Endothelial cell of umbilical vein (primary cell): ENCODE measurements at regions not wholly inside any gene's neighbourhood (a gene's known extent, or its start where the extent isn't known, plus 50 kb on each side); places are given as distances from the start of the nearest gene placed in this dataset.

ENCODE experiments used
- BruUV-seq: library from RNA; stranded (reverse); fragments of 400-500 nt; replicated peaks from 2 replicates; lab custom pipeline; 2021; lab: Mats Ljungman, UMichigan
- CTCF ChIA-PET: fragments of 300-600, 350-600 bp; sonication (Branson Sonifier 250); formaldehyde crosslinking; loops from one replicate; lab custom pipeline; 2021; ENCODE audit warnings: antibody characterized with exemption, inconsistent platforms; lab: Charles Lee
- POLR2A ChIA-PET: fragments of 300-600, 350-600 bp; sonication (Branson Sonifier 250); formaldehyde crosslinking; loops from one replicate; lab custom pipeline; 2021; ENCODE audit warnings: antibody characterized with exemption, inconsistent platforms; lab: Charles Lee
- DNase-seq: peaks from one replicate; pipeline ENCODE4 v3.0.0-alpha.2; 2011; ENCODE audit warnings: low read depth, low spot score
- FAIRE-seq: peaks from 2 replicates; lab custom pipeline; 2011; peaks lifted over from hg19 to GRCh38; lab: Jason Lieb, UNC
- H2AFZ ChIP-seq: 2 replicates; pipeline ENCODE4 v1.6.0; 2012; ENCODE audit warnings: low read depth, low read length, control low read depth, inconsistent platforms
- H3K27ac ChIP-seq: 2 replicates; pipeline ENCODE4 v1.5.1; 2011; ENCODE audit warnings: low read depth, mild to moderate bottlenecking, control low read depth, low read length, moderate library complexity; ENCODE audit not compliant: insufficient read depth
- H3K27me3 ChIP-seq, 2 experiments: 2 replicates each; pipeline versions ENCODE4 v1.6.0 to v1.6.1; 2011; ENCODE audit warnings: low read length in 2 of 2, mixed read lengths in 1 of 2; ENCODE audit not compliant: control insufficient read depth in 2 of 2, insufficient read depth in 2 of 2
- H3K36me3 ChIP-seq, 2 experiments: 2 replicates in 1 of 2; 3 replicates in 1 of 2; pipeline ENCODE4 v1.5.1; 2011; ENCODE audit warnings: low read length in 2 of 2, mild to moderate bottlenecking in 1 of 2, moderate library complexity in 1 of 2; ENCODE audit not compliant: control insufficient read depth in 2 of 2, insufficient read depth in 2 of 2; ENCODE audit errors: extremely low read depth in 1 of 2
- H3K4me1 ChIP-seq: 3 replicates; pipeline ENCODE4 v1.5.1; 2011; ENCODE audit warnings: mild to moderate bottlenecking, low read length; ENCODE audit not compliant: control insufficient read depth, insufficient read depth; ENCODE audit errors: extremely low read depth
- H3K4me2 ChIP-seq: 2 replicates; pipeline ENCODE4 v1.6.1; 2011; ENCODE audit warnings: low read length, control low read depth, mixed read lengths; ENCODE audit not compliant: insufficient read depth
- H3K4me3 ChIP-seq, 3 experiments: fragments of 200-600 bp in 1 of 3; sonication (generic), shearing (Covaris generic) in 1 of 3; replicated peaks in 1 of 3; 2 replicates each; pipeline ENCODE4 v1.5.1; 2011 to 2016; ENCODE audit warnings: control low read depth in 3 of 3, low read length in 3 of 3, mild to moderate bottlenecking in 2 of 3, inconsistent platforms in 1 of 3, low read depth in 1 of 3, moderate library complexity in 1 of 3; ENCODE audit not compliant: insufficient read depth in 1 of 3
- H3K79me2 ChIP-seq: 2 replicates; pipeline ENCODE4 v1.6.0; 2012; ENCODE audit warnings: low read length, inconsistent platforms; ENCODE audit not compliant: control insufficient read depth, insufficient read depth
- H3K9ac ChIP-seq: replicated peaks from 2 replicates; pipeline ENCODE3; 2011; ENCODE audit warnings: low read length, control low read depth; ENCODE audit not compliant: insufficient read depth; ENCODE audit errors: extremely low read depth
- H3K9me1 ChIP-seq: replicated peaks from 3 replicates; pipeline ENCODE4 v1.6.0; 2011; ENCODE audit warnings: mild to moderate bottlenecking, low read length; ENCODE audit not compliant: control insufficient read depth, insufficient read depth; ENCODE audit errors: extremely low read depth
- H3K9me3 ChIP-seq: replicated peaks from 2 replicates; pipeline ENCODE4 v1.5.1; 2012; ENCODE audit warnings: low read length, inconsistent platforms; ENCODE audit not compliant: control insufficient read depth, insufficient read depth
- H4K20me1 ChIP-seq: replicated peaks from 2 replicates; pipeline ENCODE3; 2011; ENCODE audit warnings: mild to moderate bottlenecking, low read length; ENCODE audit not compliant: control insufficient read depth, insufficient read depth; ENCODE audit errors: extremely low read depth
- EZH2 ChIP-seq: IDR thresholded peaks from 2 replicates; pipeline ENCODE4 v1.6.1; 2012; ENCODE audit warnings: borderline replicate concordance, low read depth, mild to moderate bottlenecking, moderate library complexity, low read length, inconsistent platforms; ENCODE audit not compliant: severe bottlenecking
- FOS ChIP-seq: IDR thresholded peaks from 2 replicates; pipeline ENCODE4 v1.6.1; 2011; ENCODE audit warnings: mild to moderate bottlenecking, low read length, moderate library complexity, borderline replicate concordance; ENCODE audit not compliant: insufficient read depth
- GATA2 ChIP-seq: IDR thresholded peaks from 2 replicates; pipeline ENCODE4 v1.7.0; 2011; ENCODE audit warnings: low read depth, mild to moderate bottlenecking, moderate library complexity, mixed read lengths, low read length; ENCODE audit not compliant: insufficient read length, insufficient read depth
- MAX ChIP-seq: IDR thresholded peaks from 2 replicates; pipeline ENCODE4 v1.6.1; 2011; ENCODE audit not compliant: insufficient read depth, insufficient read length
- MYC ChIP-seq: IDR thresholded peaks from one replicate; pipeline ENCODE4 v1.6.1; 2011; ENCODE audit warnings: mild to moderate bottlenecking, low read depth, low read length
- POLR2A ChIP-seq: IDR thresholded peaks from 2 replicates; pipeline ENCODE4 v1.6.1; 2012; ENCODE audit warnings: low read depth, mild to moderate bottlenecking, control low read depth, low read length
- POLR2AphosphoS5 ChIP-seq: IDR thresholded peaks from 2 replicates; pipeline ENCODE4 v1.6.1; 2012; ENCODE audit warnings: low read depth, mild to moderate bottlenecking, control low read depth, low read length, moderate library complexity; ENCODE audit not compliant: insufficient read depth
- dilution Hi-C: fragments of 300-500 bp; cut with MboI; formaldehyde crosslinking; loops from one replicate; pipeline ENCODE4 v1.15.0; 2019; ENCODE audit warnings: low sequenced_read_pairs; ENCODE audit not compliant: extremely low pct_ligation_motif_present
- intact Hi-C: fragments of 100-400 bp; cut with micrococcal nuclease; formaldehyde crosslinking; loops from one replicate; pipeline ENCODE4 v1.10.0; 2022
- TF ChIP-seq, protein P1 (sequence below), 2 donors: IDR thresholded peaks; 1 replicate in 1 of 2; 2 replicates in 1 of 2; pipeline ENCODE4 v1.5.1; 2011; ENCODE audit warnings: low read length in 2 of 2, mild to moderate bottlenecking in 2 of 2, moderate library complexity in 2 of 2, control low read depth in 1 of 2, inconsistent platforms in 1 of 2, low read depth in 1 of 2; ENCODE audit not compliant: insufficient read depth in 1 of 2; ENCODE audit errors: extremely low read depth in 1 of 2

DNA sequence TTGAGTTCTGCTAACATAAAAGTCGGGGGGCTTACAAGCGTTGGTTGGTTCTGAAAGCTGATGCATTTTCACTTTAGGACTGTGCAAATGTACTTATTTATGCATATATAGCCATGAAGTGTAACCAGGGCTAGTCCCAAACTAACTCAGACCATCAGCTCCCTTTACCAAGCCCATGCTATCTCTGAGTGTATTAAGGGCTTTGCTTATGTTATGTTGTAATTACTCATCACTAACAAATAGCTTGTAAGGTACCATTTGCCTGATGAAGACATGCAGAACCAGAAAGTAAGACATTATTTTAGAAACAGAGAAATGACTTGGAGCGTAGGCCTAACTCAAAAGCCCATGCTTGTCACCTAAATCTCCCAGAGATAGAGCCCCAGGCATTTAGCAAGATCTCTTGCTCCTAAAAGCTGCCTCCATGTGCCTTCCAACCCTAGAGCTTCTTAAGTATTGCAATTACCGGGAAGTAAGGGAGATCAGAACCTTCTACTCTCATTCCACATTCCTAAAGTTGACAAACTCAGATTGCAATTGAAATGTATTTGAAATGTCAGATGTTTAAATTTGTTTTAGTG is 362.9 kb upstream of the RBMS3 start:
- FAIRE-seq (no peak), DNase-seq (no peak)
- Histone ChIP-seq H3K79me2 (no peaks in the 10 kb centered on the region), H3K27me3 (no peaks in the 10 kb centered on the region), H3K9me3 (no peaks in the 10 kb centered on the region), H3K36me3 (no peaks in the 10 kb centered on the region), H3K9me1 (no peaks in the 10 kb centered on the region), H3K27ac (no peak overlapping the region), H2AFZ (no peak overlapping the region), H3K9ac (no peak overlapping the region), H4K20me1 (no peaks in the 10 kb centered on the region), H3K4me2 (no peak overlapping the region), H3K4me1 (peaks cover 9% of the 10 kb centered on the region), H3K4me3 (no peak overlapping the region)
- ChIA-PET CTCF (interaction anchor here (0.7 to 4.2 kb wide), 6 partner anchors 58 to 1095 kb away, joined by 3 to 66 read pairs (median 14); partner anchors contain the start of gene RBMS3), POLR2A (no interaction called here)
- intact Hi-C loops = loop anchor here (2.0 to 5.0 kb wide), 3 partner anchors 419 to 1095 kb away; no protein-coding TSS in a partner anchor
- dilution Hi-C loops = no loop called here
- no peak for TF ChIP-seq POLR2AphosphoS5
- TF ChIP-seq POLR2A = no peak
- TF ChIP-seq FOS = no peak
- TF ChIP-seq GATA2 = no peak
- TF ChIP-seq EZH2 = no peak
- TF ChIP-seq MAX = no peak
- TF ChIP-seq, protein P1, sequence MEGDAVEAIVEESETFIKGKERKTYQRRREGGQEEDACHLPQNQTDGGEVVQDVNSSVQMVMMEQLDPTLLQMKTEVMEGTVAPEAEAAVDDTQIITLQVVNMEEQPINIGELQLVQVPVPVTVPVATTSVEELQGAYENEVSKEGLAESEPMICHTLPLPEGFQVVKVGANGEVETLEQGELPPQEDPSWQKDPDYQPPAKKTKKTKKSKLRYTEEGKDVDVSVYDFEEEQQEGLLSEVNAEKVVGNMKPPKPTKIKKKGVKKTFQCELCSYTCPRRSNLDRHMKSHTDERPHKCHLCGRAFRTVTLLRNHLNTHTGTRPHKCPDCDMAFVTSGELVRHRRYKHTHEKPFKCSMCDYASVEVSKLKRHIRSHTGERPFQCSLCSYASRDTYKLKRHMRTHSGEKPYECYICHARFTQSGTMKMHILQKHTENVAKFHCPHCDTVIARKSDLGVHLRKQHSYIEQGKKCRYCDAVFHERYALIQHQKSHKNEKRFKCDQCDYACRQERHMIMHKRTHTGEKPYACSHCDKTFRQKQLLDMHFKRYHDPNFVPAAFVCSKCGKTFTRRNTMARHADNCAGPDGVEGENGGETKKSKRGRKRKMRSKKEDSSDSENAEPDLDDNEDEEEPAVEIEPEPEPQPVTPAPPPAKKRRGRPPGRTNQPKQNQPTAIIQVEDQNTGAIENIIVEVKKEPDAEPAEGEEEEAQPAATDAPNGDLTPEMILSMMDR (IDR thresholded peaks at IDR 0.05; ENCODE audit: extremely low read depth in 1 of 2, insufficient read depth in 1 of 2, low read depth in 1 of 2, low read length in 2 of 2) = no peak
- TF ChIP-seq MYC = no peak
- BruUV-seq = no TSS peak
